KMS-11 (cell line): ENCODE measurements at regions not wholly inside any gene's neighbourhood (a gene's known extent, or its start where the extent isn't known, plus 50 kb on each side); places are given as distances from the start of the nearest gene placed in this dataset.

Source experiments
- H2AFZ ChIP-seq: fragments of 200-600 bp; sonication (generic); 2 replicates; pipeline ENCODE4 v1.6.1; 2016; ENCODE audit warnings: antibody characterized with exemption, mixed run types, low read depth
- H3K27ac ChIP-seq: fragments of 200-600 bp; sonication (generic); 2 replicates; pipeline ENCODE4 v1.6.1; 2016; ENCODE audit warnings: mild to moderate bottlenecking, mixed run types
- H3K27me3 ChIP-seq: fragments of 200-600 bp; sonication (generic); 2 replicates; pipeline ENCODE4 v1.6.1; 2017; ENCODE audit warnings: mild to moderate bottlenecking, low read depth, mixed run types, moderate library complexity; ENCODE audit not compliant: insufficient read depth
- H3K36me3 ChIP-seq: fragments of 200-600 bp; sonication (generic); 2 replicates; pipeline ENCODE4 v1.6.1; 2017; ENCODE audit warnings: mild to moderate bottlenecking, mixed run types; ENCODE audit not compliant: insufficient read depth
- H3K4me1 ChIP-seq: fragments of 200-600 bp; sonication (generic); 2 replicates; pipeline ENCODE4 v1.6.1; 2016; ENCODE audit warnings: mild to moderate bottlenecking, low read depth, mixed run types; ENCODE audit not compliant: poor library complexity, severe bottlenecking
- H3K4me2 ChIP-seq: fragments of 200-600 bp; sonication (generic); 2 replicates; pipeline ENCODE4 v1.7.0; 2016; ENCODE audit warnings: mild to moderate bottlenecking, mixed run types
- H3K4me3 ChIP-seq: fragments of 200-600 bp; sonication (generic); IDR thresholded peaks from 2 replicates; pipeline ENCODE4 v1.6.1; 2017; ENCODE audit warnings: low read depth, low read length, mixed read lengths; ENCODE audit not compliant: insufficient read depth
- H3K79me2 ChIP-seq: fragments of 200-600 bp; sonication (generic); 2 replicates; pipeline ENCODE4 v1.6.1; 2016; ENCODE audit warnings: low read depth, mixed run types; ENCODE audit not compliant: insufficient read depth
- H3K9ac ChIP-seq: fragments of 200-600 bp; sonication (generic); 2 replicates; pipeline ENCODE4 v1.6.1; 2016; ENCODE audit warnings: mild to moderate bottlenecking, mixed run types
- H4K20me1 ChIP-seq: fragments of 200-600 bp; sonication (generic); 2 replicates; pipeline ENCODE4 v1.6.1; 2016; ENCODE audit warnings: mild to moderate bottlenecking, mixed run types; ENCODE audit not compliant: insufficient read depth
- TF ChIP-seq, protein P1 (sequence below): fragments of 200-600 bp; sonication (generic); conservative IDR thresholded peaks from 2 replicates; pipeline ENCODE4 v1.6.1; 2017; ENCODE audit warnings: low read depth, mild to moderate bottlenecking, antibody characterized with exemption, low read length, moderate library complexity, mixed read lengths

DNA sequence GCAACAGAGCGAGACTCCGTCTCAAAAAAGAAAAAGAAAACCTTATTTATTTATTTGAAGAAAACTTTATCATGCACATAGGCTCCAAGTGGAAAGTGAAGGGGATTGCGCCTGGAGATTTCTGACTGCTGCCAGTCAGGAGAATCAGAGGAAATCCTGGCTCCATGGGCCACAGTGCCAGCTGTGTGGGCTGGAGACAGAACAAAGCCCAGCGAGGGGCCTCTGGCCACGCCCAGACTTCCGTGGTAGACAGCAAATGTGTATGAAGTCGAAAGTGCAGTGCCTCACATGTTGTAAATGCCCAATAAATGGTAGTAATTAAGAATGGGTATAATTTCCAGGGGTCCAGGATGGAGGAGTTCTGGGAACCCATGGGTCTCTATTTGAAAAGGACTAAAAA lies 75.8 kb upstream of the WWC1 start:
- Histone ChIP-seq H3K4me3 (no peak overlapping the region), H3K27ac (no peak overlapping the region), H3K27me3 (no peaks in the 10 kb centered on the region), H3K9ac (no peak overlapping the region), H3K4me1 (peaks cover 4% of the 10 kb centered on the region), H3K36me3 (no peaks in the 10 kb centered on the region), H3K79me2 (no peaks in the 10 kb centered on the region), H2AFZ (no peak overlapping the region), H4K20me1 (no peaks in the 10 kb centered on the region), H3K4me2 (no peak overlapping the region)
- TF ChIP-seq, protein P1, sequence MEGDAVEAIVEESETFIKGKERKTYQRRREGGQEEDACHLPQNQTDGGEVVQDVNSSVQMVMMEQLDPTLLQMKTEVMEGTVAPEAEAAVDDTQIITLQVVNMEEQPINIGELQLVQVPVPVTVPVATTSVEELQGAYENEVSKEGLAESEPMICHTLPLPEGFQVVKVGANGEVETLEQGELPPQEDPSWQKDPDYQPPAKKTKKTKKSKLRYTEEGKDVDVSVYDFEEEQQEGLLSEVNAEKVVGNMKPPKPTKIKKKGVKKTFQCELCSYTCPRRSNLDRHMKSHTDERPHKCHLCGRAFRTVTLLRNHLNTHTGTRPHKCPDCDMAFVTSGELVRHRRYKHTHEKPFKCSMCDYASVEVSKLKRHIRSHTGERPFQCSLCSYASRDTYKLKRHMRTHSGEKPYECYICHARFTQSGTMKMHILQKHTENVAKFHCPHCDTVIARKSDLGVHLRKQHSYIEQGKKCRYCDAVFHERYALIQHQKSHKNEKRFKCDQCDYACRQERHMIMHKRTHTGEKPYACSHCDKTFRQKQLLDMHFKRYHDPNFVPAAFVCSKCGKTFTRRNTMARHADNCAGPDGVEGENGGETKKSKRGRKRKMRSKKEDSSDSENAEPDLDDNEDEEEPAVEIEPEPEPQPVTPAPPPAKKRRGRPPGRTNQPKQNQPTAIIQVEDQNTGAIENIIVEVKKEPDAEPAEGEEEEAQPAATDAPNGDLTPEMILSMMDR, result no peak

DNA sequence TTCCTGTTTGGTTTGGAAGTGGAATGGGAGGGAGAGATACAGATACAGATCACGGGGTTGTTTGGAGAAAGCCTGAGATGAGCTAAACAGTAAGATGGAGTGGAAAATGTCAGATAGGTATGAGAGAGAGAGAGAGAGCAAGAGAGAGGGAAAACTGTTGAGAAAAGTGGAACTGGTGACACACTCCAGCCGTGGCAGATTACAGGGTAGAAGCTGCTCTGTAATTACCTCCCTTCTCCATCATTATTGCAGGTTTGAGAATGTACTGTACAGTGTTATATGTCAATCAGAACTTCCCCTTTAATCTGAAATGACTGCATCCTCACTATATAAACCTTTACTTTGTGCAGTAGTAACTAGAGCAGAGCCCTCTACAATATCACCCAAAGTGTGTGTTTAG lies 74.5 kb upstream of the WWC1 start:
- H3K4me3 ChIP-seq, result no peak overlapping the region
- no peak overlapping the region for H3K9ac ChIP-seq
- H3K27me3 ChIP-seq, result no peaks in the 10 kb centered on the region
- H4K20me1 ChIP-seq, result no peaks in the 10 kb centered on the region
- H3K79me2 ChIP-seq, result no peaks in the 10 kb centered on the region
- no peaks in the 10 kb centered on the region for H3K36me3 ChIP-seq
- TF ChIP-seq, protein P1, result no peak
- H3K4me2 ChIP-seq, result no peak overlapping the region
- H2AFZ ChIP-seq, result no peak overlapping the region
- peaks cover 4% of the 10 kb centered on the region for H3K4me1 ChIP-seq
- no peak overlapping the region for H3K27ac ChIP-seq

DNA sequence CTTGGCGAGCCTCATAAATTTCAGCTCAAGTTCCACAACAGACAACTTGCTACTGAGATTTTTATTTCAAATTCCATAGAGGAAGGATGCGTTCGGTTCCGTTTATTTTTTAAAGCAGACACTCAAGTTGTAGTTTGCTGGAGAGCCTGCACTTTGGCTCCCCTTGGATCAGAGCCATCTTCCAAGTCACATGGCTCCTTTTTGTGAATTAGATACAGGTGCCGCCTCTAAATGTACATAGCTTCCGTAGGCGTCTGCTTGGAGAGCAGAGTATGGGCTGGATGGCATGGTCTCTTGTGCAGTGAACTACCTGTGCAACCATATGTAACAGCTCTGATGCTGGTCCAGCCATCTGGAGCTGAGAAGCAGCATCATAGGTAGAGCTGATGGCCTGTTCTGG lies 73.9 kb upstream of the WWC1 start:
- Histone ChIP-seq H4K20me1 (no peaks in the 10 kb centered on the region), H3K4me2 (no peak overlapping the region), H3K4me1 (peaks cover 4% of the 10 kb centered on the region), H2AFZ (no peak overlapping the region), H3K9ac (no peak overlapping the region), H3K27ac (no peak overlapping the region), H3K27me3 (no peaks in the 10 kb centered on the region), H3K79me2 (no peaks in the 10 kb centered on the region), H3K4me3 (no peak overlapping the region), H3K36me3 (no peaks in the 10 kb centered on the region)
- TF ChIP-seq, protein P1, result no peak

DNA sequence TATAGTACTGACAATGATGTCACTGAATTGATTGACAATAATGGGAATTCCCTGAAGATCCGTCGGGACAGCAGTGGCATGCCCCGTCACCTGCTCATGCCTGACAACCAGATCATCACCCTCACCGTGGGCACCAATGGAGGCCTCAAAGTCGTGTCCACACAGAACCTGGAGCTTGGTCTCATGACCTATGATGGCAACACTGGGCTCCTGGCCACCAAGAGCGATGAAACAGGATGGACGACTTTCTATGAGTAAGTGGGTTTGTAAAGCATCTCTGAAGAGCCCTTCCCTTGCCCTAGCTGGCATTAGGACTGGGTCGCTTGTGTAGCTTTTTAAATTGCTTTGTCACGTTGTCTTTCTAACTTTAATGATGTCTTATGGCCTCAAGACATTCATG lies 72.7 kb upstream of the WWC1 start:
- Histone ChIP-seq H3K27me3 (no peaks in the 10 kb centered on the region), H3K36me3 (no peaks in the 10 kb centered on the region), H4K20me1 (no peaks in the 10 kb centered on the region), H2AFZ (no peak overlapping the region), H3K4me2 (no peak overlapping the region), H3K27ac (no peak overlapping the region), H3K4me3 (no peak overlapping the region), H3K79me2 (no peaks in the 10 kb centered on the region), H3K9ac (no peak overlapping the region), H3K4me1 (peaks cover 4% of the 10 kb centered on the region)
- TF ChIP-seq, protein P1, result no peak
